GM18517 (cell line): ENCODE measurements at regions not wholly inside any gene's neighbourhood (a gene's known extent, or its start where the extent isn't known, plus 50 kb on each side); places are given as distances from the start of the nearest gene placed in this dataset.
"Not testable (repeated sequence)": the region's sequence is repeated elsewhere in the genome, so short reads cannot be mapped to it uniquely, and the experiment has no call there.

Experiments used
- ATAC-seq: cut with Tn5 transposase; IDR thresholded peaks from one replicate; pipeline ENCODE4 v1.9.1; 2021; ENCODE audit warnings: mild to moderate bottlenecking, moderate library complexity; ENCODE audit not compliant: unreplicated experiment

GRCh38 chr12:14207905-14208551 lies 157.5 kb upstream of the ATF7IP start:
- no peak for ATAC-seq

- ATAC-seq, result no peak
These were observed 153.5 kb upstream of the ATF7IP start for GRCh38 chr12:14211947-14212387.

- ATAC-seq, result no peak
These were observed 151.9 kb upstream of the ATF7IP start for GRCh38 chr12:14213542-14213941.

- no peak for ATAC-seq
These were observed 151.0 kb upstream of the ATF7IP start for GRCh38 chr12:14214495-14214894.

GRCh38 chr12:14215949-14216348 lies 149.5 kb upstream of the ATF7IP start:
- not testable (repeated sequence) for ATAC-seq

- ATAC-seq, result no peak
These were observed 148.8 kb upstream of the ATF7IP start for GRCh38 chr12:14216405-14217294.

- ATAC-seq, result no peak
These were observed 146.3 kb upstream of the ATF7IP start for GRCh38 chr12:14219156-14219555.

GRCh38 chr12:14219670-14220069 lies 145.8 kb upstream of the ATF7IP start:
- ATAC-seq, result not testable (repeated sequence)

GRCh38 chr12:14225064-14225463 lies 140.4 kb upstream of the ATF7IP start:
- no peak for ATAC-seq

- not testable (repeated sequence) for ATAC-seq
These were observed 130.3 kb upstream of the ATF7IP start for GRCh38 chr12:14235176-14235575.

GRCh38 chr12:14236641-14237040 lies 128.8 kb upstream of the ATF7IP start:
- ATAC-seq, result not testable (repeated sequence)

- no peak for ATAC-seq
These were observed 127.2 kb upstream of the ATF7IP start for GRCh38 chr12:14238221-14238792.

- peak; percentile 79 for ATAC-seq
These were observed 126.0 kb upstream of the ATF7IP start for GRCh38 chr12:14239350-14239934.

GRCh38 chr12:14239935-14240872 lies 125.3 kb upstream of the ATF7IP start:
- ATAC-seq, result peak; percentile 48

GRCh38 chr12:14240873-14241220 lies 124.6 kb upstream of the ATF7IP start:
- ATAC-seq, result no peak

- not testable (repeated sequence) for ATAC-seq
These were observed 122.7 kb upstream of the ATF7IP start for GRCh38 chr12:14242825-14243224.

GRCh38 chr12:14243941-14244340 lies 121.5 kb upstream of the ATF7IP start:
- no peak for ATAC-seq

- no peak for ATAC-seq
These were observed 120.4 kb upstream of the ATF7IP start for GRCh38 chr12:14244876-14245669.

- ATAC-seq, result no peak
These were observed 118.3 kb upstream of the ATF7IP start for GRCh38 chr12:14247166-14247565.

- ATAC-seq, result no peak
These were observed 116.1 kb upstream of the ATF7IP start for GRCh38 chr12:14249368-14249767.
